GM21360 (cell line): ENCODE measurements at regions not wholly inside any gene's neighbourhood (a gene's known extent, or its start where the extent isn't known, plus 50 kb on each side); places are given as distances from the start of the nearest gene placed in this dataset.

ENCODE experiments used
- ATAC-seq: cut with Tn5 transposase; IDR thresholded peaks from one replicate; pipeline ENCODE4 v1.9.1; 2021; ENCODE audit warnings: mild to moderate bottlenecking, moderate library complexity; ENCODE audit not compliant: unreplicated experiment

- no peak for ATAC-seq
These were observed 298.4 kb upstream of the PDGFD start for GRCh38 chr11:104462341-104462740.

DNA sequence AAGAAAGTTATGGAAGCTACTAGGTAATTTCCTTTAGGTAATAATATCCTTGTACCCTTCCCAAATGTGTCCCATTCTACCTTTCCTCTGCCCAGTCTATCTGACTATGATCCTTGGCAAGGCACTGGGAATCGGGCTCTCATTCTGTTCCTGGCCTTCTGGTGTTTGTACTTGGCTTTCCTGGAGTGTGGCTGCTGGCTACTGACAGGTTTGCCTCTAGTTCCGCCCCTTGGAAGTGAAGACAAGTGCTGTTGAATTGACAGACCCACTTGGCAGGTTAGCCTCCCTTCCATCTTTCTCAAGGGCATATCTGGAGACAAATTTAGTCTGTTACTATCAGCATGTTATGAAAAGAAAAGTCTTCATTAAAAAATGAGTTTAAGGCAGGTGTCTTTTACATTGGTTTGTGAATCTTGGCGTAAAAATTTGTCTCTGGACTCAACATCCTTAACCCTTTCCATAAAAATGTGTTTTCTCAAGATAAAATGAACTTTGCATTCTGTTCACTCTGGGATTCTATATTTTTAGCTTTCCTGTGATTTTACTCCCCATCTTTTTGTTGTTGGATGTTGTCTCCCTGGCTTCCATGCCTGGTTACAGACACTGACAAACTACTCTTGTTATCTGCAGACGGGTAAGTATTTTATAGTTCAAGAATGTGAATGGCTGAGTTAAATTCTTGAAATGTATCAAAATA lies 287.4 kb upstream of the PDGFD start:
- no peak for ATAC-seq

DNA sequence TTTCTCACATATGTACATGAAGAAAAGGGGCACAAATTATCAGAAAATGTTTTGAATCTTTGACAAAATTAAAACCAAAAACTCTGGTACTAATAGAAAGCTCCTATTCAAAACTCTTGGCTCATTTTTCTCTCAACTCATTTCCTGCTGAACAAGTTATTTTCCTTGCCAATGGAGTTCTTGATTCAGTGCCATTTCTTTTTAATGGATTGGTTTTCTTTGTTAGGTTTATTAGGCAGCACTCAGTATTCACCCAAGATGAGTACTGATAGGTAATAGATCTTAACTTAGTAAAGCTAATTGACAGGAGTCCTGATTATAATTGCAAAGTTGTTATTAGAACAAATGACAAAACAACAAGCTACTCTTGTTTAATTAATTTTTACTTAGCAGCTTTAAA lies 279.4 kb upstream of the PDGFD start:
- no peak for ATAC-seq

- no peak for ATAC-seq
These were observed 278.4 kb upstream of the PDGFD start for GRCh38 chr11:104442321-104442720.

DNA sequence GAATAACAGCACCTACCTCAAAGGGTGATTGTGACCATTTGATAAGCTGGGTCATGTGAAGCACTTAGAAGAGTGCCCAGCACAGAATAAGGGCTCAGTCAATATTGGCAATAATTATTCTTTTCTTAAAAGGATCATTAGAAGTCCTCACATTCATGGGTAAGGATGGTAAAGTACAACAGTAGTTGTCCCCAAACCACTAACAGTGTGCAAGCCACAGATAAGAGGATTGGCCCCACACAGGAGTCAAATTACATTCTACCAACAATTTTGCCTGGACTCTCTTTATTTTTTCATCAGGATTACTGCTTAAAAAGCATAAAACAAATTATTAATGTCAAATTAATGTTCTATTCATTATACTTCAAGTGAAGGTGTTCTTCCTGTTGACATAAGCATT lies 271.5 kb upstream of the PDGFD start:
- ATAC-seq: no peak

GRCh38 chr11:104433751-104434150 lies 269.8 kb upstream of the PDGFD start:
- no peak for ATAC-seq

DNA sequence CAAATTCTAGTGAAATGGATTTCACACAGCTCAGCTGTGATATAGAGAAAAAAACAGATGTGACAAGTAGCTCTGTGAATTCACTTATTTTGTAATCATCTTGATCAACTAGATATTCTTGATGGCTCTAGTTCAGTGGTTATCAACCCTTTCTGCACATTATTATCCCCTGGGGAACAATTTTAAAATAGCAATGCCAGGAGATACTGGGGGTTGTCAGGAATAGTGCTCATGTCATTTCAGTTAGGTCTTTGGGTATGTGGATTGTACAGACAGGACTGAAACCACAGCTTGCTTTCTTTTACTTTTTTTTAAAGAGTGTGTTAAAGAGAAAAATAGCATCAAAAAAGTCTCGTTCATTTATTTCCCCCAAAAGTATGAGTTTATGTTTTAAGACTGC lies 269.0 kb upstream of the PDGFD start:
- ATAC-seq: no peak

GRCh38 chr11:104432526-104432925 lies 268.6 kb upstream of the PDGFD start:
- no peak for ATAC-seq

- no peak for ATAC-seq
These were observed 258.5 kb upstream of the PDGFD start for GRCh38 chr11:104422324-104422944.

DNA sequence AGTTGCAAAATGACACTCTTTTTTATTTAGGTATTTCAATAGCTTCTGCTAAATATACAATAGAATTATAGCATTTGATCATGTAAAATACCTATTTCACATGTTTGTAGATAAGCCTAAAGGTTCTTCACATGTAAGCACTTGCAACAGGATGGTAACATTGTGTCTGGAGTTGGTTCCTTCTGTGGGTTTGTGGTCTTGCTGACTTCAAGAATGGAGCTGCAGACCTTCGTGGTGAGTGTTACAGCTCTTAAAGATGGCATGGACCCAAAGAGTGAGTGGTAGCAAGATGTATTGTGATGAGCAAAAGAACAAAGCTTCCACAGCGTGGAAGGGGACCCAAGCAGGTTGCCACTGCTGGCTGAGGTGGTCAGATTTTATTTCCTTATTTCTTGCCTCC lies 246.4 kb upstream of the PDGFD start:
- ATAC-seq: no peak

GRCh38 chr11:104408630-104409029 lies 244.7 kb upstream of the PDGFD start:
- no peak for ATAC-seq

DNA sequence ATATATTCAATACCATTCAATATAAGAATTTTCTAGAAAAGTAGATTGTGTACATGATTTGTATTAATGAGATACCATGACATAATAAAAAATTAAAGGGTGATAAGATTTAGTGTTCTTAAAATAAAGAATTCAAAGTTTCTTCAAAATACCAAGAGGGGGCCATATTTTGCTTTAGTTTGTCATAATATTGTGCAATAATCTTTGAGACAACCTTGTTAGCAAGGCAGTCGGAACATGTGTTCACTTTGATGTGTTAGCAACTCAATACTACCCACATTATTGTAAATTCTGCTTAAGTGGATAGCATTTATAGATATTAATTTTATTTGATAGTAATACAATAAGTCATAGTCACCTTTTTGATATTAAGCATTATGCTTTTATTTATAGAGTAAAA lies 241.3 kb upstream of the PDGFD start:
- ATAC-seq: no peak

DNA sequence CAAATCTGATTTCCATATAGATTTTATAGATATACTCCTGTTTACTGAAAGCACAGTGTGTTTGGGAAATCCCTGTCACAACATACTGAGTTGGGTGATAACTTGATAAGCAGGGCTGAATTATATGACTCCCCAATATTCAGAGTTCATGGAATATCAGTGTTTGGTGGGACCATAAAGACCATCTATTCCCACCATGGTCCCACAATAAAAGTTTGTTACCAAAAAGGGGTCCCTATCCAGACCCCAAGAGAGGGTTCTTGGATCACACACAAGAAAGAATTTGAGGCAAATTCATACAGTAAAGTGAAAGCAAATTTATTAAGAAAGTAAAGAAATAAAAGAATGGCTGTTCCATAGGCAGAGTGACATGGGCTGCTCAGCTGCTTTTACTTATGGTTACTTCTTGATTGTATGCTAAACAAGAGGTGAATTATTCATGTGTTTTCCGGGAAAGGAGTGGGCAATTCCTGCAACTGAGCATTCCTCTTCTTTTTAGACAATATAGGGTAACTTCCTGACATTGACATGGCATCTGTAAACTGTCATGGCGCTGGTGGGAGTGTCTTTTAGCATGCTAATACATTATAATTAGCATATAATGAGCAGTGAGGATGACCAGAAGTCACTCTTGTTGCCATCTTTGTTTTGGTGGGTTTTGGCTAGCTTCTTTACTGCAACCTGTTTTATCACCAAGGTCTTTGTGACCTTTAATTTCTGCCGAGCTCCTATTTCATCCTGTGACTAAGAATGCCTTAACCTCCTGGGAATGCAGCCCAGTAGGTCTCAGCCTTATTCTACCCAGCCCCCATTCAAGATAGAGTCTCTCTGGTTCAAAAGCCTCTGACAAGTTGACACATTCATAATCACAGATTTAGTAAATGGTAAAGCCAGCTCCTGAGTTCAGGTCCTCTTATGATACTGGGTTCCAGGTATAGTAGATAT lies 240.6 kb upstream of the PDGFD start:
- no peak for ATAC-seq

GRCh38 chr11:104402812-104403521 lies 239.0 kb upstream of the PDGFD start:
- ATAC-seq: no peak

GRCh38 chr11:104394508-104394907 lies 230.6 kb upstream of the PDGFD start:
- no peak for ATAC-seq

DNA sequence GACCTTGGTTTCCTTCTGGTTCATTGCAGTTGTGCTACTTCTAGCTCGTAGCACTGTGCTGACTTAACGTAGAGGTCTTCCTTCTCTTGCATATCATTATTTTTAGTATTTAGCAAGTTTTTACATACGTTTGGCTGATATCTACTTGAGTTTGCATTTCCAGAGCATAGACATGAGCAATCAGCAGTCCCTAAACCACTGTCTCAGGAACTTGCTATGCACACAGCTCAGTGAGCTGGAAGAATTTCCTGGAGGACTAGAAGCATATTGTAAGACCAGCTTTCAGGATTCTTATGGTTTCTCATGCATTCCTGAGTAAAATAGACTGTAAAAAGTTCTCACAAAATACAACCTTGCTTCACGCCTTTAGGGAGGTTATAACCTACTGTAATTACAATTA lies 226.7 kb upstream of the PDGFD start:
- ATAC-seq: no peak

- no peak for ATAC-seq
These were observed 221.9 kb upstream of the PDGFD start for GRCh38 chr11:104385884-104386283.

- ATAC-seq: no peak
These were observed 216.4 kb upstream of the PDGFD start for GRCh38 chr11:104380358-104380757.

- no peak for ATAC-seq
These were observed 208.2 kb upstream of the PDGFD start for GRCh38 chr11:104372111-104372510.

GRCh38 chr11:104370478-104370877 lies 206.5 kb upstream of the PDGFD start:
- ATAC-seq: peak; percentile 82

DNA sequence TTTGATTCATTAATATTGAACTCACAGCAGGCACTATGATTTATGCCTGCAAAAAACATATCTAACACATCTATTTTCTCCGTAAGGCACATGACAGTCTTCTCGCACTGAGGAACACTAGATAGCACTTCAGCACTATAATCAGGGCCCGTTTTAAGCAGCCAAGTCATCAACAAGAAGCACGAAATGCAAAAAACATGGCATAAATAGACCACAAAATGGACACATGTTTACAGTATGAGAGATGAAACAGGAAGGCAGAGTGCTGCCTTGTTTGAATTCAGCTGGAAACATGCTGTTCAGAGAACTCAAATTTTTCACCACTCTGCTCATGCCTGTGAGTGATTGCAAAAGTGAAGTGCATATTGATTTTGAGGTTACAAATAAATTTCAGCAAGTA lies 205.8 kb upstream of the PDGFD start:
- ATAC-seq: no peak
